Body of pancreas (tissue), 4 donors: ENCODE measurements at regions not wholly inside any gene's neighbourhood (a gene's known extent, or its start where the extent isn't known, plus 50 kb on each side); places are given as distances from the start of the nearest gene placed in this dataset.

ENCODE experiments used
- ATAC-seq: fragments of 150-250 bp; one replicate; pipeline ENCODE4 v1.9.1; 2016
- DNase-seq, 4 donors: peaks; one replicate each; pipeline ENCODE4 v3.0.0-alpha.2; 2019
- H3K27ac ChIP-seq, 4 donors: fragments of 200-600 bp; sonication (generic); 1 replicate in 3 of 4; 2 replicates in 1 of 4; pipeline versions ENCODE4 v1.5.1 to v1.6.1; 2016 to 2019; ENCODE audit warnings: mild to moderate bottlenecking in 1 of 4, mixed read lengths in 1 of 4, moderate library complexity in 1 of 4
- H3K27me3 ChIP-seq, 2 donors: fragments of 200-600 bp; sonication (generic); one replicate each; pipeline ENCODE4 v1.6.0; 2016; ENCODE audit warnings: mild to moderate bottlenecking in 1 of 2
- H3K36me3 ChIP-seq, 2 donors: fragments of 200-600 bp; sonication (generic); replicated peaks in 1 of 2; 2 replicates each; pipeline ENCODE4 v1.5.1; 2016; ENCODE audit warnings: low read depth in 2 of 2; ENCODE audit not compliant: insufficient read depth in 1 of 2
- H3K4me1 ChIP-seq: fragments of 200-600 bp; sonication (generic); one replicate; pipeline ENCODE4 v1.6.0; 2016
- H3K4me3 ChIP-seq, 2 donors: fragments of 200-600 bp; sonication (generic); 1 replicate in 1 of 2; 2 replicates in 1 of 2; pipeline ENCODE4 v1.5.1; 2016 to 2019
- H3K9me3 ChIP-seq, 3 donors: fragments of 200-600 bp; sonication (generic); 1 replicate in 2 of 3; 2 replicates in 1 of 3; pipeline ENCODE4 v1.5.1; 2016
- POLR2A ChIP-seq, 3 donors: fragments of 450-650 bp; IDR thresholded peaks; one replicate each; pipeline ENCODE4 v1.6.1; 2016; ENCODE audit warnings: antibody characterized with exemption in 3 of 3, mild to moderate bottlenecking in 2 of 3
- WGBS, 2 donors: methylation state at CpG; one replicate each; pipeline ENCODE4 v1.1.5; 2017; 5-methylcytosine and 5-hydroxymethylcytosine counted together
- intact Hi-C: fragments of 100-400 bp; cut with DNase I; formaldehyde crosslinking; loops from one replicate; pipeline ENCODE4 v1.15.1; 2023
- TF ChIP-seq, protein P1 (sequence below), 7 experiments: fragments of 450-650 bp in 4 of 7; fragments of 200-600 bp in 3 of 7; sonication (generic) in 3 of 7; IDR thresholded peaks; one replicate each; pipeline ENCODE4 v1.5.1; 2016 to 2019; ENCODE audit warnings: antibody characterized with exemption in 7 of 7

DNA sequence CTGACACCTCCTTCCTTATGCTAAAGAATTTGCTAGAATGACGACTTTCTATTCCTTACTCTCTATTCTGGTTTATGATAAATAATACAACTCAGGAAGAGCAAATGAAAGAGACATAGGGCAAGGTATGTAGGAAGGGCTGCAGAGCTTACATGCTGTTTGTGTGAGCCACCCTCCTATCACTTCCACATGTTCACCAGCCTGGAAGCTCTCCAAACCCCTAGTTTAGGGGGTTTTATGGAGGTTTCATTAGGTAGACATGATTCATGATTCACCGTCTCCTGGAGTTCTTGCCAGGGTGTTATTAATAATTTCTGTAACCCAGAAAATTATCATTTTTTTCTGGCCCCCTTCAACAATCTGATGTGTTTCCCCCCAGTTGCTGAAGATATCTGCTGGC lies 172.1 kb upstream of the COL8A1 start:
- no peaks in the 10 kb centered on the region for H3K27me3 ChIP-seq
- H3K9me3 ChIP-seq = no peaks in the 10 kb centered on the region
- intact Hi-C loops = no loop called here
- H3K4me1 ChIP-seq = no peaks in the 10 kb centered on the region
- ATAC-seq (no peak), DNase-seq (no peak)
- no peaks in the 10 kb centered on the region for H3K36me3 ChIP-seq
- TF ChIP-seq, protein P1, sequence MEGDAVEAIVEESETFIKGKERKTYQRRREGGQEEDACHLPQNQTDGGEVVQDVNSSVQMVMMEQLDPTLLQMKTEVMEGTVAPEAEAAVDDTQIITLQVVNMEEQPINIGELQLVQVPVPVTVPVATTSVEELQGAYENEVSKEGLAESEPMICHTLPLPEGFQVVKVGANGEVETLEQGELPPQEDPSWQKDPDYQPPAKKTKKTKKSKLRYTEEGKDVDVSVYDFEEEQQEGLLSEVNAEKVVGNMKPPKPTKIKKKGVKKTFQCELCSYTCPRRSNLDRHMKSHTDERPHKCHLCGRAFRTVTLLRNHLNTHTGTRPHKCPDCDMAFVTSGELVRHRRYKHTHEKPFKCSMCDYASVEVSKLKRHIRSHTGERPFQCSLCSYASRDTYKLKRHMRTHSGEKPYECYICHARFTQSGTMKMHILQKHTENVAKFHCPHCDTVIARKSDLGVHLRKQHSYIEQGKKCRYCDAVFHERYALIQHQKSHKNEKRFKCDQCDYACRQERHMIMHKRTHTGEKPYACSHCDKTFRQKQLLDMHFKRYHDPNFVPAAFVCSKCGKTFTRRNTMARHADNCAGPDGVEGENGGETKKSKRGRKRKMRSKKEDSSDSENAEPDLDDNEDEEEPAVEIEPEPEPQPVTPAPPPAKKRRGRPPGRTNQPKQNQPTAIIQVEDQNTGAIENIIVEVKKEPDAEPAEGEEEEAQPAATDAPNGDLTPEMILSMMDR (IDR thresholded peaks at IDR 0.05) = no peak
- no peak for TF ChIP-seq POLR2A (IDR thresholded peaks at IDR 0.05)
- H3K27ac ChIP-seq = no peak overlapping the region
- H3K4me3 ChIP-seq = no peak overlapping the region
- WGBS, 2 donors = 43 to 64% methylated on average over 2 of the region's 2 CpGs

DNA sequence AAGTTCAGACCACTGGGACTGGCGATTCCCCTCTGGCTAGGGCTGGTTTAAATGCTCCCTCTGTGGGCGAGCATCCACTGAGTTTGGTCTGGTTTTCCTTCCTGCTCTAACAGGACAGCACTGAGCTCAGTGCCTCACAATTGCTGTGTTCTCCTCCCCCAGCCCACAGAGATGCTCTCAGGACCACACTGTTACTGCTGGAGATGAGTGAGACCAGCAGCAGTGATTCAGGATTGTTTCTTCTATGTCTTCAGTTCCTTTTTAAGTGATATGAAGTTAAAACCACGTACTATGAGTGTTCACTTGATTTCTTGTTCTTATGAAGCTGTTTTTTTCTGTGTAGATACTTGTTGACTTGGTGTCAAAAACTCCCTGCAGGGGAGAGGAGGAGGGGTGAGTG lies 180.4 kb upstream of the COL8A1 start:
- 48 to 54% methylated on average over 2 to 3 of the region's 3 CpGs for WGBS, 2 donors

DNA sequence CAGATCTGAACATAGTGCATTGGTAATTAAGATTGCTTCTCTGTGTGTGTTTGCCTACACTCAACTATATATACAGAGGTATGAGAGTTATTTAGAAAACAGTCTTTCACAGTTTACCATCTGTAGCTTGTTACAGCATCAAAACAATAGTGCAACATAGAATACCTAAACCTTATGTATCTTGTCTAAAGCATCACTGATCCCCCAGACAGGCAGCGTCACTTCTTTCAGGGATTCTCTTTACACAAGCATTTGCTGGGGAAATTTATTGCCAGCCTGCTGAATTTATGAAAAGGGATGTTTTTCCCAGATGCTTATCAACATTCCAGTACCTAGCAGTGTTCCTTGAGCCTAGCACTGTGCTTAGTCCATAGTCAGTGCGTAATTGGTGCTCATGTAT lies 195.8 kb upstream of the COL8A1 start:
- TF ChIP-seq POLR2A (IDR thresholded peaks at IDR 0.05) = no peak
- TF ChIP-seq, protein P1 (IDR thresholded peaks at IDR 0.05) = no peak
- intact Hi-C loops = no loop called here
- no peak for ATAC-seq

More for the DNA sequence above, 180.4 kb upstream of the COL8A1 start:
- Histone ChIP-seq H3K4me1 (no peaks in the 10 kb centered on the region), H3K27ac (no peak overlapping the region), H3K4me3 (no peak overlapping the region), H3K36me3 (no peaks in the 10 kb centered on the region), H3K9me3 (no peaks in the 10 kb centered on the region), H3K27me3 (no peaks in the 10 kb centered on the region)
- intact Hi-C loops = no loop called here
- no peak for TF ChIP-seq POLR2A (IDR thresholded peaks at IDR 0.05)
- TF ChIP-seq, protein P1 (IDR thresholded peaks at IDR 0.05) = no peak
- no peak for DNase-seq
- ATAC-seq = no peak

DNA sequence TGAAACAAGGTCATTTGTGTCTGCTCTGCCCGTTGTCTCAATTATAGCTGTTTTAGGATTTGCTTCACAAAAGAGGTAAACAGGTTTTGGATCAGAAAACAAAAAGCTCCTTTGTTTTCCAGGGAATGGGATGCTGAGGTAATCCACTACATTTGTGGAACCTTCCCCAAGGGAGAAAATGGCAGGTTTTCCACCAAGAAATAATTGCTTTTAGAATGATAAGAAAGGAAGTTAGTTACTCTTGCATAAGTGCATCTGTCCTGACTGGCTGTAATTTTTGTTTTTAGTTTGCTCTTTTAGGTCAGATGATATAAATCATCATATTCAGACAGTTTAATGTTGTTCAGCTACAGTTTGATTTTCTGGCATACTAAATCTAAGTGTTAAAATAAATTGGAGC lies 198.5 kb upstream of the COL8A1 start:
- Histone ChIP-seq H3K9me3 (no peaks in the 10 kb centered on the region), H3K27me3 (no peaks in the 10 kb centered on the region), H3K36me3 (no peaks in the 10 kb centered on the region), H3K4me1 (no peaks in the 10 kb centered on the region), H3K4me3 (no peak overlapping the region), H3K27ac (no peak overlapping the region)
- WGBS, 2 donors = 6 to 10% methylated on average over 1 of the region's 1 CpG
- intact Hi-C loops = no loop called here
- DNase-seq = no peak
- ATAC-seq = no peak
- no peak for TF ChIP-seq POLR2A (IDR thresholded peaks at IDR 0.05)
- TF ChIP-seq, protein P1 (IDR thresholded peaks at IDR 0.05) = no peak

More for the DNA sequence above, 195.8 kb upstream of the COL8A1 start:
- no peak for DNase-seq
- 69 to 72% methylated on average over 2 of the region's 2 CpGs for WGBS, 2 donors
- Histone ChIP-seq H3K4me3 (no peak overlapping the region), H3K4me1 (no peaks in the 10 kb centered on the region), H3K27me3 (no peaks in the 10 kb centered on the region), H3K9me3 (no peaks in the 10 kb centered on the region), H3K36me3 (no peaks in the 10 kb centered on the region), H3K27ac (no peak overlapping the region)

DNA sequence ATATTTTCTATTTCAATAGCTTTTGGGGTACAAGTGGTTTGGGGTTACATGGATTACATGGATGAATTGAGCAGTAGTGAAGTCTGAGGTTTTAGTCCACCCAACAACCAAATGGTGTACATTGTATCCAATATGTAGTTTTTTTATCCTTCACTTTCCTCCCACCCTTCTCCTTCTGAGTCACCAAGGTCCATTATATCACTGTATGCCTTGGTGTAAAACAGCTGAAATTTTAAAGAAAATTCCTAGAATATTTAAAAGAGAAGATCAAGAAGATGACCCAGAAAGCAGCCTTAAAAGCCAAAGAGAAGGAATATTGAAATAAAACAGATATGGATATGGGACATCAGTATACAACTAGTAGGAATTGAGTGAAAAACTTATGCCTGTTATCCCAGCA lies 204.2 kb upstream of the COL8A1 start:
- TF ChIP-seq POLR2A (IDR thresholded peaks at IDR 0.05) = no peak
- TF ChIP-seq, protein P1 (IDR thresholded peaks at IDR 0.05) = no peak
- Histone ChIP-seq H3K4me1 (no peaks in the 10 kb centered on the region), H3K27ac (no peak overlapping the region), H3K36me3 (no peaks in the 10 kb centered on the region), H3K4me3 (no peak overlapping the region), H3K9me3 (no peaks in the 10 kb centered on the region), H3K27me3 (no peaks in the 10 kb centered on the region)
- intact Hi-C loops = no loop called here
- DNase-seq = no peak
- ATAC-seq = no peak
